Heart right ventricle (tissue), 16 donors: ENCODE measurements at regions not wholly inside any gene's neighbourhood (a gene's known extent, or its start where the extent isn't known, plus 50 kb on each side); places are given as distances from the start of the nearest gene placed in this dataset.
"Not testable (repeated sequence)": the region's sequence is repeated elsewhere in the genome, so short reads cannot be mapped to it uniquely, and the experiment has no call there.

Source experiments
- ATAC-seq, 8 donors: fragments of 200-7000 bp; cut with Tn5 transposase; one replicate each; pipeline ENCODE4 v1.9.1; 2020; ENCODE audit warnings: mild to moderate bottlenecking in 8 of 8, moderate library complexity in 8 of 8, moderate number of reproducible peaks in 1 of 8
- DNase-seq, 2 donors: peaks; one replicate each; pipeline ENCODE4 v3.0.0-alpha.2; 2020
- H3K27ac ChIP-seq, 10 donors: fragments of 200-600 bp; sonication (generic) in 2 of 10; one replicate each; pipeline versions ENCODE4 v1.5.0 to v1.8.0; 2020 to 2022; ENCODE audit warnings: mild to moderate bottlenecking in 3 of 10
- H3K27me3 ChIP-seq, 7 donors: fragments of 200-600 bp; one replicate each; pipeline ENCODE4 v1.8.0; 2021 to 2022; ENCODE audit warnings: mild to moderate bottlenecking in 2 of 7
- H3K36me3 ChIP-seq, 9 donors: fragments of 200-600 bp; sonication (generic) in 1 of 9; one replicate each; pipeline versions ENCODE4 v1.5.0 to v1.8.0; 2020 to 2022; ENCODE audit warnings: mild to moderate bottlenecking in 2 of 9
- H3K4me1 ChIP-seq, 9 donors: fragments of 200-600 bp; sonication (generic) in 1 of 9; one replicate each; pipeline versions ENCODE4 v1.5.0 to v1.8.0; 2020 to 2022; ENCODE audit warnings: mild to moderate bottlenecking in 4 of 9
- H3K4me3 ChIP-seq, 10 donors: fragments of 200-600 bp; sonication (generic) in 2 of 10; one replicate each; pipeline versions ENCODE4 v1.5.0 to v1.8.0; 2020 to 2022; ENCODE audit warnings: mild to moderate bottlenecking in 7 of 10, moderate library complexity in 2 of 10
- H3K9me3 ChIP-seq, 11 donors: fragments of 200-600 bp in 10 of 11; sonication (generic) in 2 of 11; one replicate each; pipeline versions ENCODE4 v1.5.0 to v1.8.0; 2013 to 2022; ENCODE audit warnings: mild to moderate bottlenecking in 2 of 11, control low read depth in 1 of 11, moderate library complexity in 1 of 11
- CTCF ChIP-seq, 9 donors: fragments of 200-600 bp; sonication (generic) in 2 of 9; IDR thresholded peaks; one replicate each; pipeline versions ENCODE4 v1.5.0 to v1.8.0; 2021 to 2022; ENCODE audit warnings: antibody characterized with exemption in 9 of 9, mild to moderate bottlenecking in 5 of 9, moderate library complexity in 1 of 9
- WGBS, 2 donors: extraction: QIAGEN DNeasy Blood & Tissue Kit; methylation state at CpG; one replicate each; pipeline ENCODE4 v1.1.7; 2013; ENCODE audit warnings: inconsistent platforms in 1 of 2; 5-methylcytosine and 5-hydroxymethylcytosine counted together
- intact Hi-C, 10 donors: fragments of 100-400 bp; cut with DNase I; formaldehyde crosslinking; loops; one replicate each; pipeline versions ENCODE4 v1.11.1 to v1.14.2; 2022
- donor health status: Arrhythmogenic right ventricular cardiomyopathy.
- donor health status: ischemic (EF 13 %, LVEDD 7.1; RV severe dilation, severe dysfunction).
- donor health status: healthy with polysubstance abuse.
- donor health status: DM: no; HTN: yes; CAD: no.
- donor health status: DM: no; HTN: no; CAD: no.
- donor health status: ischemic (EF 25% LVEDD 6.9; RV normal size, moderate dysfunction).
- donor health status: ischemic (EF 25% LVEDD 5.7; RV mildly dilated, moderate dysfunction).
- donor health status: healthy.
- donor health status: DM: yes; HTN: yes; CAD: no.
- donor health status: Ischemic cardiomyopathy.
- donor health status: ischemic (EF 35%, LVEDD 5.7; RV mildly dilated, moderate dysfunction).
- donor health status: nonischemic (EF 11% LVEDD 7.7; RV severe dilation, severe dysfunction).
- donor health status: DM: yes; HTN: yes; CAD: no.
- donor health status: PGD.
- donor health status: ischemic (EF 29% LVEDD 5.4; RV normal size, mild dysfunction).
- donor health status: nonischemic (EF 23%, LVEDD 6.1; RV moderate dilation, normal function).

GRCh38 chr6:170038251-170038650 is 252.6 kb downstream of the DLL1 start:
- WGBS, 2 donors: 79 to 86% methylated on average over 7 of the region's 7 CpGs
- no peak for DNase-seq

GRCh38 chr6:170037541-170038250 is 253.2 kb downstream of the DLL1 start:
- H3K27ac ChIP-seq: peak overlapping the region in 1 of 10 donors; percentile 14

More at GRCh38 chr6:170038251-170038650, 252.6 kb downstream of the DLL1 start:
- ATAC-seq: no peak
- H3K9me3 ChIP-seq: peaks cover 0 to 8% (median 0%) of the 10 kb centered on the region in 11 donors
- H3K36me3 ChIP-seq: no peaks in the 10 kb centered on the region
- no peak overlapping the region for H3K4me3 ChIP-seq
- H3K27ac ChIP-seq: peak overlapping the region in 1 of 10 donors; percentile 14
- no peaks in the 10 kb centered on the region for H3K27me3 ChIP-seq
- TF ChIP-seq CTCF (IDR thresholded peaks at IDR 0.05): no peak
- H3K4me1 ChIP-seq: peaks cover 0 to 18% (median 5%) of the 10 kb centered on the region in 9 donors
- intact Hi-C loops: no loop called here

GRCh38 chr6:170036916-170037315 is 254.0 kb downstream of the DLL1 start:
- intact Hi-C loops: no loop called here
- H3K27me3 ChIP-seq: no peaks in the 10 kb centered on the region
- TF ChIP-seq CTCF (IDR thresholded peaks at IDR 0.05): no peak
- no peaks in the 10 kb centered on the region for H3K36me3 ChIP-seq
- ATAC-seq (no peak), DNase-seq (no peak)
- no peak overlapping the region for H3K4me3 ChIP-seq
- 80% methylated on average over 7 of the region's 7 CpGs for WGBS, 2 donors
- peaks cover 0 to 5% (median under 1%) of the 10 kb centered on the region in 9 donors for H3K4me1 ChIP-seq
- peaks cover 0 to 8% (median 0%) of the 10 kb centered on the region in 11 donors for H3K9me3 ChIP-seq
- H3K27ac ChIP-seq: peak overlapping the region in 1 of 10 donors; percentile 38

More at GRCh38 chr6:170037541-170038250, 253.2 kb downstream of the DLL1 start:
- intact Hi-C loops: no loop called here
- ATAC-seq (peak in 3 of 8 donors; percentile 26 to 61 (median 26)), DNase-seq (no peak)
- no peak for TF ChIP-seq CTCF (IDR thresholded peaks at IDR 0.05)
- 76 to 83% methylated on average over 15 of the region's 15 CpGs for WGBS, 2 donors
- peaks cover 0 to 12% (median 5%) of the 10 kb centered on the region in 9 donors for H3K4me1 ChIP-seq
- no peaks in the 10 kb centered on the region for H3K36me3 ChIP-seq
- H3K4me3 ChIP-seq: peak overlapping the region in 1 of 10 donors; percentile 17
- H3K27me3 ChIP-seq: no peaks in the 10 kb centered on the region
- H3K9me3 ChIP-seq: peaks cover 0 to 8% (median 0%) of the 10 kb centered on the region in 11 donors

- H3K27ac ChIP-seq: peak overlapping the region in 1 of 10 donors; percentile 38
- H3K4me3 ChIP-seq, ATAC-seq, intact Hi-C loops, H3K9me3 ChIP-seq, H3K4me1 ChIP-seq, H3K27me3 ChIP-seq, H3K36me3 ChIP-seq, DNase-seq: not testable (repeated sequence)
- WGBS, 2 donors: 70 to 76% methylated on average over 1 of the region's 1 CpG
These were observed 254.5 kb downstream of the DLL1 start for GRCh38 chr6:170036367-170036766.

- Histone ChIP-seq H3K27me3 (no peaks in the 10 kb centered on the region), H3K4me3 (no peak overlapping the region), H3K9me3 (peaks cover 0 to 8% (median 0%) of the 10 kb centered on the region in 11 donors), H3K27ac (peak overlapping the region in 1 of 10 donors; percentile 38), H3K4me1 (peaks cover 0 to 5% (median 0%) of the 10 kb centered on the region in 9 donors), H3K36me3 (no peaks in the 10 kb centered on the region)
- intact Hi-C loops: no loop called here
- no peak for ATAC-seq
- TF ChIP-seq CTCF (IDR thresholded peaks at IDR 0.05): no peak
- DNase-seq: no peak
- 78 to 92% methylated on average over 4 of the region's 4 CpGs for WGBS, 2 donors
These were observed 255.0 kb downstream of the DLL1 start for GRCh38 chr6:170035901-170036304.
